Renal cortex interstitium (tissue), 11 donors: ENCODE measurements at regions not wholly inside any gene's neighbourhood (a gene's known extent, or its start where the extent isn't known, plus 50 kb on each side); places are given as distances from the start of the nearest gene placed in this dataset.
"Not testable (repeated sequence)": the region's sequence is repeated elsewhere in the genome, so short reads cannot be mapped to it uniquely, and the experiment has no call there.

Experiments used
- DNase-seq, 11 donors: peaks; one replicate each; pipeline ENCODE4 v3.0.0-alpha.2; 2013; ENCODE audit warnings: low read depth in 9 of 11, low spot score in 4 of 11; ENCODE audit errors: extremely low read depth in 1 of 11

DNA sequence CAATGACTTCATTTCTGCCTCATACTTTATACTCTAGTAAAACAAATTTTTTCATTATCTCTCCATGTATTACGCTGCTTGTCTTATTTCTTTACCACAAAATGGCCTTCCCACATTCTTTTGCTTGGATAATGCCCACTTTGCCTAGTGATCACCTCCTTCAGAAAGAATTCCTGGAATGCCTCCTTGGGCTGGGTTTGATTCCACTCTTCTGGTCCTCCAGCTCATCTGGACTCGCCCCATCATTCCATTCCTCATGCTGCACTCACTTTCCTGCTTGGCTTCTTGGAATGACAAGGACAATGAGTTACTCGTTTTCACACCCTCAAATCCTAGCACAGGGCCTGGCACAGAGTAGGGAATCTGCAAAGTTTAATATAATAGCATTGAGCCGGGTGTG is 475.1 kb upstream of the LARGE1 start:
- DNase-seq, result no peak

DNA sequence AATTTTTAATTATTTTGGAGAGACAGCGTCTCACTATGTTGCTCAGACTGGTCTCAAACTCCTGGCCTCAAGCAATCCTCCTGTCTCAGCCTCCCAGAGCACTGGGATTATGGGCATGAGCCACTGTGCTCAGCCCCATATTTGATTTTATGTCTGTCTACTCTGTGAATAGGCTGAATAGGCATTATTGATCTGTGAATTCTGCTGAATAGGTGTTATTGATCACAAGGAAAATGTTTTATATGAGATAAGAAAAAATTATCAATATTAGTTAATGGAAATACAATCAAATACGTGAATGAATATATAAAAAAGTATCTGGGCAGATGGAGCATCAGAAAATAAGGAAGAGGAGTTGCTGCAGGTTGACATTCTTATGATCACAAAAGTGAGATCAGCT is 483.4 kb upstream of the LARGE1 start:
- DNase-seq, result no peak

DNA sequence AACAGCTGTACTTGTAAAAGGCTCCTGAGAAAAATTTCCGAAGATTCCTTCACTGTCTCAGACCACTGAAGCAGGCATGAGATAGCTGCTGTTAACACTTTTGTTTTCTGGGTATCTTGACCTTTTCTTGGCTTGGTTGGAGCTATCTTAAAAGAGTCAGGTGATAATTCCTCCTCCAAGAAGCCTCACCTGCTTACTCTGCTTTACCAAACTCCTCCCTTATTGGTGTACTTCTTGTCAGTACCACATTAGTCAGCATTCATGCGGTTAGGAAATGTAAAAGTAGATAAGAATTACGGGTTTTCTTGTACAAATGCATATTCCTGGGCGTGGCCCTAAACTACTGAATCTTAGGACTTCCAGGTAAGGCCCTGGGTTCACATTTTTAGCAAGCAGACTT is 489.8 kb upstream of the LARGE1 start:
- no peak for DNase-seq

DNA sequence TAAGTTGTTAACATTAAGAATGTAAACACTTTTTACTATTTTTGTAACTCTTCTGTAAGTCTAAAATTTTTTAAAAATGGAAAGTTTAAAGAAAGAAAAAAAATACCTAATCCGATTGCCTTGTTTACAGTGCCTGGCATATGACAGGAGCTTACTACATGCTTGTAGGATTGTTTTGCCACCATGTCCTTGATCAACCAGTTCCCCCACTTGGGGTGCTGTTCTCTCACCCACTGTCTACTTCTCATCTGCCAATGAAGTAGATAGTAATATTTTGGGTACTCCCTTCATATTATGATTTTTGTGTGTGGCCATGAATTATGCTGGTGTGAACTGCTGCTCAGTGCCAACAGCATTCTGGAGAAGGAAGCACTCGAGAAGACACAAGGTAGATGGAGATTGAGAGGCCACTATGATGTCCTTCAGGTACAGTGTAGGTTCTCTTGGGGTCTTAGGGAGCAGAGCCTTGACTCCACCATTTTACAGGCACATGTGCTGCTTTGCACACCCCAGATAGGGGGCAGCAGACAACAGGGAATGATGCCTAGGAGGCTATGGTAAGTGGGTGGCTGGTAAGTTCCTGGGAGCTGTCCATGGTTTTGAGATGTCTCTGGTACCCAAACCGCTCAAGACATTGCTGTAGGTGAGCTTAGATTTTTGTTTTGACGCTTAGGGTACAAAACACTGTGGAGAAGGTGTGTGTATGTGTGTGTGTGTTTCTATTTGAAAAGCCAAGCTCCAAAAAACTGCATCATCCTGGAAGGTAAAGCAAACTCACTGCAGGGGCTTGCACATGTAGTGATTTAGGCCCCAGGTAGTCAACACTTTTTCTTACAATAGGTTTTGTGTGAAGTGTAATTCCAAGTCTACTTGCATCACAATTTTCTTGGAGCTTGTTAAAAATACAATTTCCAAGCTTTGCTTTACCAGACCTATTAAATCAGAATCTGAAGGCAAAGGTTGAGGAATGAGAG is 494.5 kb upstream of the LARGE1 start:
- DNase-seq, result peak; percentile 74 to 92 (median 83)

DNA sequence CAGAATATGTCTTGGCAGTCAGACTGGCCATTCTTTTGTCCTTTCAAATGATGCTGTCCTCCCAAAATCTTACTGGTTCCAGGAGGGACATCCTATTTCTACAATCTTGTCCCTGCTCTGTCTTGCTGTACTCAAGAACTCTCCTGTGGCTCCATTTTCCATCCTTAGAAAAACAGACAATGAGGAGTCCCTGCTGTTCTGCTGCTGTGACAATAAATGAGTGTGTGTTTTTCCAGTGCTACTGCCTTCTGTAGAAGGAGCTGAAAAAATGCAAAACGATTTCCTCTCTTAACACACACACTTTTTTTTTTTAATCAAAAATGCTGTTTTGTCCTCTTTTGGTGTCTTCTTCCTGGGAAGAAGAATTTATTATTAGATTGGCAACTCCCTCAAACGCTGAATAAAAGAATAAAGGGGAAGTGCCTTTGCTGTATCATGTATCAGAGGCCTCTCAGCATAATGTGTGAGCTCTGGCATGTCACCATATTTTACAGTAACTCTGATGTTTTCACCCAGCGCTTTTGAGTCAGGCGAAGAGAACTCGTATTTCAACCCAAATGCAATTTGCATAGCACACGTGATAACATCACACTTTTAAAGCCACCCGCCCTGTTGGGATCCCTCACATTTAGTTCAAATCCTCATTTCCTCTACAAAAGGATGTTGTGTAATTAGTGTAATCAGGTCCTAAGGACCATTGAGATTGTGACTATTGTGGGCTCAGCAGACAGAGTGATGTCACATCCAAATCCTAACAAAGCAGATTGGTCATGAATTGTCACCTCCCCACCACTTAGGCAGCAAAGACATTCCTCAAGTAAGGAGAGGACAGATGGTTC is 496.0 kb upstream of the LARGE1 start:
- DNase-seq, result no peak

DNA sequence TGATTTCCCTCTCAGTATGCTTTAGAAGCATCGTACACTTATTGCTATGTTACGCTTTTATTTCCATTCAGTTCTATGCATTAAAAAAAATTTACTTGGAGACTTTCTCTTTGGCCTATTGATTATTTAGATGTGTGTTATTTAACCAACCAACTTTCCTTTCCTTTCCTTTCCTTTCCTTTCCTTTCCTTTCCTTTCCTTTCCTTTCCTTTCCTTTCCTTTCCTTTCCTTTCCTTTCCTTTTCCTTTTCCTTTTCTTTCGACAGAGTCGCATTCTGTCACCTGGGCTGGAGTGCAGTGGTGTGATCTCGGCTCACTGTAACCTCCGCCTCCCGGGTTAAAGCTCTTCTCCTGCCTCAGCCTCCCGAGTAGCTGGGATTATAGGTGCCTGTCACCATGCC is 502.7 kb upstream of the LARGE1 start:
- DNase-seq, result not testable (repeated sequence)

DNA sequence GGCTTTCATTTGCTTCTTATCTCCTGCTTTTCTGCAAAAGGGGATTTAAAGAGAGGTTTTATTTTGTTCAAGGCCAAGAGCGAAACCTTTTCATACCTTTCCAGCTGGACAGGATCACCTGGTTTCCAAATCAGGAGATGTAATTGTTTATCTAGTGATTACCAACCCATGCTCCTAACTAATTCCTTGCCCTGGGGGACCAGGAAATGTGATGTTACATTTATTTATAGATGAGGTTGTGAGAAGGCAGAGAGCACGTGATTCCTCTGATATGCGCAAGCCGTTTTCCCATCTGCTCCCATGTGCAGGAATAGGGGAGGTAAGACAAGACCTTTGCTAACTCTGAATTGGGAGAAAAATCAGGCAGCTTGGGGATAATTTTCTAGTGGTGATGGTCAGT is 507.2 kb upstream of the LARGE1 start:
- DNase-seq, result no peak

DNA sequence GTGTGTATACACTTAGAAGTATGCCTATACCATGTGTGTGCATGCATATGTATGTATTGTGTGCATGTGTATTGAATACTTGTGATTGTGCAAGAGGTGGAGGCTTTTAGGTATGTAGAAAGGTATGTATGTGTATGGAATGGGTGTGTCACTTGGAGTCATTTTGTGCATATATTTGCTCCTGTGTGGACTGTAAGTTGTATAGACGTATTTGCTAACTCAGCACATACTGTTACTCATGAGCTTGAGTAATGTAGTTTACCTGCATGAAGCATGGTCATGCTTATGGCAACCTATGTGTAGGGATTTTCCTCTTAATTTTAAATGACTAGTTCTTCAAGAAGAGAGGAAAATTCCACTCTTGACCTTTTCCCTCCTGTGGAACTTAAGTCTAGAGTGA is 507.6 kb upstream of the LARGE1 start:
- DNase-seq, result no peak

DNA sequence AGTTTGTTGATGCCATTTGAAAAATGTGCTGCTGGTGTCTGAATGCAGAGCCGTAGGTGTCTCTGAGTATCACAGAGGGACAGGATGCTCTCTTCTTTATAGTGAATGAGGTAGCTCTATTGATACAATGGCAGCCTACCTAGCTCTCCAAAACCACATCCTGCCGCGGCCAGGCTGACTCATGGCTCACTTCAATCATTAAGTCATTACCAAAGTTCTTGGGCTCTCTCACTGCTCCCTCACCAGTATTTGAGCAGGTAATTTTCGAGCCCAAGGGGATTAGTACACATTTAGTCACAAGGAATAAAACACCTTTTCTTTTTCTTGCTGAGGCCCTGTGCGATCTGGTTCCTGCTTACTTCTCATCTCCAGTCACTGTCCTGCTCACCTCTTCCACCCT is 509.0 kb upstream of the LARGE1 start:
- no peak for DNase-seq

DNA sequence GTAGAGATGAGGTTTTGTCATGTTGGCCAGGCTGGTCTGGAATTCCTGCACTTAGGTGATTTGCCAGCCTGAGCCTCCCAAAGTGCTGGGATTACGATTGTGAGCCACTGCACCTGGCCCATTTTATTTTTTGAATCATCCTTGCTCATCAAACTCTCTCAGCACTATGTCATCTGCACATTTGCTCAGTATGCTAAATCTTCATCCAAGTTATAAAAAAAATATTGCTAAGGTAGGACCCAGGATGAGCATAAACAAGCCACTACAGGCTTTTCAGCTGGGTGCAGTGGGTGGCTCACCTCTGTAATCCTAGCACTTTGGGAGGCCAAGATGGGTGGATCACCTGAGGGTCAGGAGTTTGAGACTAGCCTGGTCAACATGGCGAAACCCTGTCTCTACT is 510.1 kb upstream of the LARGE1 start:
- DNase-seq, result no peak

DNA sequence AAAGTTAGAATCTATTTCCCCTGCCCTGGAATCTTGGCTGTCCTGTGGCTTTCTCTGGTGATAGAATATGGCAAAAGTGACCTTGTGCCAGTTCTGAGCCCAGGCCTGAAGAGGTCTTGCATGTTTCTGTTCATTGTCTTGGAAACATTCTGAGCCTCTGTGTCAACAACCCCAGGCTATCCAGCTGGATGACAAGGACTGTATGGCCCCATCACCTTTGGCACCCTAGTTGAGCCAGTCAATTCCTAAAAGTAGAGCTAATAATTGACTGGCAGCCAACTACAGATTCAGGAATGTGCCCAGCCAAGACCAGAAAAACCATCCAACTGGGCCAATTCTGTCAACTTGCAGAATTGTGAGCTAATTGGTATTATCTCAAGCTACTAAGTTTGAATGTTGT is 514.1 kb upstream of the LARGE1 start:
- no peak for DNase-seq

DNA sequence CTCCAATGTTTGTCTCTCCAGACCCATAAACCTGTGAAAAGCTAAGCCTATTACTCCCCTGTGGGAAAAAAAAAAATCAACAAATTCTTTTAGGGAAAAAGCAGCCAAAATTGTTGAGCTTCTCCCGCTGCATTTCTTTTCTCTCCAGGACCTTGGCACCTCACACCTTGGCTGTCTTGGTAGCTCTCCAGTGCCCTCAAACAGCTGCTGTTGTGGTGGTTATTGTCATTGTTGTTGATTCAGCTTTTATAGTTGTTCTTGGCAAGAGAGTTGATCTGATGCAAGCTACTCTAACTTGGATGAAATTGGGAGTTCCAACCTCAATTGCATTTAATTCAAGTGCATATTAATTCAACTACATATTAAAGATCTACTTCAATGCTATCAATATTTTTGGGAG is 516.9 kb upstream of the LARGE1 start:
- no peak for DNase-seq

DNA sequence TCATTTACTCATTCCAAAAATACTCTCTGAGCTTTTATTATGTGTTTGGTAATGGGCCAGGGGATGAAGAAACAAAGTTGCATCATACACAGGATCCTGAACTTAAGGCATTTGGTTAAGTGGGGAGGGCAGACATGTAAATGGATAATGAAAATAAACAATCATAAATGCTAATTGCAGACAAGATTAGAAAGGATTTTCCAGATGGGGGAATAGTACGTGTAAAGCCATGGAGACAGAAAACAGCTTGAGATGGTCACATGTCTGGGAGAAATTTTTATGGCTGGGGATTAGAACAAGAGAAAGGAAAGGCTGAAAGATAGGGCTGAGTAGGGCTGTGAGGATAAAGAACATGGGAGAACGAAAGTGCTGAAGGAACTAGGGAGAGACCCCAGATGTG is 534.3 kb upstream of the LARGE1 start:
- DNase-seq, result no peak

DNA sequence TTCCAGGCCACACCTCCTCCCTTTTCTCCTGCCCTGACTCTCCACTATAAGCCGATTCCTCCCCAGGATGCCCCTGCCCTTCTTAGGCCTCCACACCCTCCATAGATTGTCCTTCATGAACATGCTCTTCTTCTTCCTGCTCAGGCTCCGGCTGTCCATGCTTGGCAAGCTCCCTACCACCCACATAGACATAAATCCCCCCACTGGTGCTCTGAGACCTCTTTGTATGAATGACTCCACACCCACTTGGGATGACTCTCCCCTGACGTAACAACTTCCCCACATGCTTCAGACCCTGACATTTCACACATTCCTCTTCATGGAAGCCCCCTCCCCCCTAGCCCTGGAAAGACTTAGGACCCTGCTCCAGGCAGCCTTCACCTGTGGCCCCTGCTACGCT is 542.5 kb upstream of the LARGE1 start:
- DNase-seq, result no peak

DNA sequence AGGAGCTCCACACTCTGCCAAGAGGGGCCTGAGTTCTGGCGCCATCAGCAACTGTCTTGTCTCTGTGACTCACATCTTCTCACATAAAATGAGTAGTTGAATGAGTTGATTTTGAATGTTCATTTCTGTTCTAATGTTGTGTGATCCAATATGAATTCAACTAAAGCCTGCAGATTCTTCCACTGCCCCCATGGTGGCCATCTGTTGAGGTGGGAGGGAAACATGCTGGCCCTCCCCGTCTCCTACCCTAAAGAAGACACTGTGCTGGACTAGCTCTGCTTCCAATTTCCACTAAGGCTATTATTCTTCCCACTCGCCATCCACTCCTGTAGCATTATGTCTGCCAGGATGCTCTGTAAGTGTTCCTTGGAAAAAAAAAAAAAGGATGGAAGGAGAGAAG is 555.6 kb upstream of the LARGE1 start:
- DNase-seq, result no peak

DNA sequence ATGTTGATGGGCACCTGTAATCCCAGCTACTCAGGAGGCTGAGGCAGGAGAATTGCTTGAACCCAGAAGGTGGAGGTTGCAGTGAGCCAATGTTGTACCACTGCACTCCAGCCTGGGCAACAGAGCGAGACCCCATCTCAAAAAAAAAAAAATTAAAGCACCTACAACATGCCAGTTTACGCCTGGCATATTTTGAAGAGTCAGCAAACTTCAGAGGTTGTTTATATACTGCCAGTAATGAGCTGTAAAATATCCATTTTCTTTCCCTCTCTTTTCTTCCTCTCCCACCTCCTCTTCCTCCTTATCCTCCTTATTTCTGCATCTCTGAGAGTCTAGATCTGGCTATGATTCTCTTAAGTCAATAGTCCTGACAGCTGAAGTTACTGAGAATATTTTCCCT is 556.5 kb upstream of the LARGE1 start:
- DNase-seq, result no peak

DNA sequence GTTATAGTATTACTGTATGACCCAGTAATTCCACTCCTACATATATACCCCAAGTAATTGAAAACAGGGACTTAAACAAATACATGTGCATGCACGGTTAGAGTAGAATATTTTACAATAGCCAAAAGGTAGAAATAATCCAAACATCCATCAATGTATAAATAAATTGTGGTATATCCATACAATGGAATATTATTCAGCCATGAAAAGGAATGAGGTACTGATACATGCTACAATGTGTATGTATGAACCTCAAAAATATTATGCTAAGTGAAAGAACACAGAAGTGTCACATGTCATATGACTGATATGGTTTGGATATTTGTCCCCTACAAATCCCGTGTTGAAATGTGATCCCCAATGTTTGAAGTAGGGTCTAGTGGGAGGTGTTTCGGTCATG is 560.8 kb upstream of the LARGE1 start:
- no peak for DNase-seq

DNA sequence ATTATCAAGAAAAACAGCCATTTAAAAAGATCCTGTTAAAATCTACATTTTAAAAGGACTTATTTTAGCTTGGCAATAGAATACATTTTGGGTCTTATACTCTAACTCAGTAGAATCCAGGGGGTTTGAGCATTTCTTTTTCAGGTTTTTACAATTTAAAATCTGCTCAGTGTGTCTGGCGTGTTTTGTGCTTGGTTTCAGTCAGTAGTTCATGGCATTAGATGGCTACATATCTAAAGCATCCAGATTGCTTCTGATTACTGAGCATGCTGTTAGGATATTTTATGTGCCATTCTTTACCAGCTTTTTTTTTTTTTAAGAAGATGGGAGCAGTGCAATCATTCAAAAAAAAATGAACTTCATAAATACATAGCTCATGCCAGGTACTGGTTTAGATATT is 566.1 kb upstream of the LARGE1 start:
- no peak for DNase-seq

DNA sequence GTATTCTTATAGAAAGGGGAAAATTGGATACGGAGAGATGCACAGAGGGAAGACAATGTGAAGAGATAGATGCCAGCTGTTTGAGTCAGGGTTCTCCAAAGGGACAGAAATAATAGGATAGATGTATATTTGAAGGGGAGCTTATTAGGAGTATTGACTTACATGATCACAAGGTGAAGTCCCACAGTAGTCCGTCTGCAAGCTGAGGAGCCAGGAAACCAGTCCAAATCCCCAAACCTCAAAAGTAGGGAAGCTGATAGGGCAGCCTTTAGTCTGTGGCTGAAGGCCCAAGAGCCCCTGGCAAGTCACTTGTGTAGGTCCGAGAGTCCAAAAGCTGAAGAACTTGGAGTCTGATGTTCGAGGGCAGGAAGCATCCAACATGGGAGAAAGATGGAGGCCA is 569.6 kb upstream of the LARGE1 start:
- no peak for DNase-seq

DNA sequence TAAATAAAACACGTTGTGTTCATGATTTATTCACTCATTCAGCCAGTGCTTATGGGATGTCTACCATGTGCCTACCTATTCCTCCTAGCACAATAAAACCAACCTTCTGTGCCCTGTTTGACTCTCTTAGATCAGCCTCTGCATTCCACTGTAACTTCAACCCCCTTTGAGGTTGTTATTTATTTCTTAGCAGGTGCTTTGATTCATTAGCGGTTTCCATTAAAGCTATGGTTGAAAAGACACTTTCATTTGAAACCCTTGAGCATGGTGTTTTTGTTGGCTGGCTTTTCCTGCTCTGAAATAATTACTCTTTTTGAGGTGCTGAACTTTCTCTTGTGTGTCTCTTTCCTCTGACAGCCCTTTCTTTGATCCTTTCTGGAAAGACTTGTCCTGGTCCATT is 570.6 kb upstream of the LARGE1 start:
- DNase-seq, result peak; percentile 45 to 90 (median 69)
